GM18499 (cell line): ENCODE measurements at regions not wholly inside any gene's neighbourhood (a gene's known extent, or its start where the extent isn't known, plus 50 kb on each side); places are given as distances from the start of the nearest gene placed in this dataset.
"Not testable (repeated sequence)": the region's sequence is repeated elsewhere in the genome, so short reads cannot be mapped to it uniquely, and the experiment has no call there.

Experiments
- ATAC-seq: cut with Tn5 transposase; IDR thresholded peaks from one replicate; pipeline ENCODE4 v1.9.1; 2021; ENCODE audit warnings: moderate number of reproducible peaks; ENCODE audit not compliant: insufficient read depth, unreplicated experiment

DNA sequence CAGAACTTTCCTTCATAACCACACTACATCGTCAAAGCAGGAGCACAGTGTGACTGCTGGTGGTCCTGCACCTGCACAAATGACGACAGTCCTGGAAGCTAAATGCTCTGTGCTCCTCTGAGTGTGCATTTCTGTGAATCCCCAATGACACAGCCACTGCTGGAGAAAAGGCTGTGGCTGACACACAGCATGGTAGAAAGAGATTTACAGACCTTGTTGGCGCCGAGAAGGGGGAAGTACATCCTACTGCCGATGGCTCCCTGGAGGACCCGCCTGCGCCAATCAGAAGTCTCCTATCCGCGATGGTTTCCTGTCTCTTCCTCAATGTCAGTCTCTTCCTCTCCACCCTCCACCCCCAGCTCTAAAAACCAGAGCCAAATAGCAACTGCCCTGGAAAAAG, 115.4 kb upstream of the RAB4A start:
- no peak for ATAC-seq

DNA sequence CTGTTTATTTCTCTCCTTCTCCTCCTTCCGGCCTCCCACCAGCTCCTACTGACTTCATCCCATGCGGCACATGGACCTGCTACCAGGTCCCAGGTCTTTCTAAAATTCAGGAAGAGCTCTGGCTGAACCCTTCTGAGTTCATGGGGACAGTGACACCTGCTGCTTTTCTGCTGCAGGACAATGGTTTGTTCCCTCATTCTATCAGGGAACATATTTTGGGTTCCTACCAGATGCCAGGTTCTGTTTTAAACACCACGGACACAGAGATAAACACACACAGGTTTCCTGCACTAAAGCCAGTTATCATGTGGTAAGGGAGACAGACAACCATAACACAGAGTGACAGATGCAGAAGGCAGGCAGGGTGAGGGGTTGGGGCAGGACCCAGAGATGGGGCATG, 114.0 kb upstream of the RAB4A start:
- no peak for ATAC-seq

DNA sequence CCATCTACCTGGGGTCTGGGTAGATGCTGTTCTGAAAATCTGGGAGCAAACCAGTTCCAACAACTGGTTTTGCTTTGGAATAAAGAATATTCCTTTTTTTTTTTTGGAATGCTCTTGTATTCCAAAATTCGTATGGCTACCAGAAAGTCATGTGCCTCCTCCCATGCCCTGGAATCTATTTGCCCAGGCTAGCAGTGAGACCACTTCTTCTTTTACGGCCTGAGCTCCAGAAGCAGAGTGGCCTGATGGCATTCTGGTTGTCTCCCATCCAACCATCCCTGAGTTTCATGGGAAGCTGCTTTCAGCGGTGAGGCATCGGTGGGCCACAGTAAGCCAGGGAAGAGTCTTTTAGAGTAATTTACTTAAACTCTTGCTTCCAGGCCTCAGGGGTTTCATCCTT, 113.4 kb upstream of the RAB4A start:
- ATAC-seq = no peak

DNA sequence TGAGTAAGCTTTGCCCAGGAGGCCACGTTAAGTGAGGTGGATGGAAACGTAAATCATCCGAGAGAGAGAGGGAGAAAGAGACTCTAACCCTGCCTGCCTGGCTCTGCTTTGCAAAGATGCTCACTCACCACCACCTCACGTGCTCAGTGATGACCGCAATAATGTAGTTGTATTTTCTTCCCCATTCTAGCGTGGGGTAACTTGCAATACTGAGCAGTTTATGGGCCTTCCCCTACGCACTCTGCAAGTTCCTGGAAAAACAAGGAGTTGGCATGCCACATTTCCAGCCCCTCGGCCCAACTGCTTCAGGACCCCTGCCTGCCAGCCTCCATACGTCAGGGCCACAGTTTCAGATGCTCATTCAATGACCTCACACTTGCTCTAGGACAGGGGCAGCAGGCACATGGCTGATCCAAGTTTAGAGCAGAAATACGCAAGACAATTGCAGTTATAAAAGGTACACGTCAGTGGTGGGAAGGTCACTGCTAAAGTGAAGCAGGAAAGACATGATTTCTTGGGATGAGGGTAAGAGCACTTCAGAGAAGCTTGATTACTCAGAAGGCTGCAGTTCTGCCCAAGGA, 112.5 kb upstream of the RAB4A start:
- ATAC-seq = no peak

DNA sequence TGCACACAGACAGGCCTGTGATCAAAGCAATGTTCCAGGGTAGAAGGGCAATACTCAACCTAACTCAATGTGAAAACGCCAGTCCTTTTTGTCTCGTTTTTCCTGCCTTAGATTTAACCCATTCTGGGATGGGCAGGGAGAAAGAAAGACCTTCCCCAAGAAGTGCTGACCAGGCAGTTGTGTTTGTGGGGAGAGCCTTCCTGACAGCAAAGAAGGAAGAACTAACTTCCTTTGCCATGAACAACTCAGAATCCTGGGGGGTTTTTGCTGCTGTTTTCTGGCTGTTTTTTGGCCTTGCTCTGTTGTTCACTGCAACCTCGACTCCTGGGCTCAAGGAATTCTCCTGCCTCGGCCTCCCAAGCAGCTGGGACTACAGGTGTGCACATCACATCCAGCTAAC, 112.0 kb upstream of the RAB4A start:
- no peak for ATAC-seq

DNA sequence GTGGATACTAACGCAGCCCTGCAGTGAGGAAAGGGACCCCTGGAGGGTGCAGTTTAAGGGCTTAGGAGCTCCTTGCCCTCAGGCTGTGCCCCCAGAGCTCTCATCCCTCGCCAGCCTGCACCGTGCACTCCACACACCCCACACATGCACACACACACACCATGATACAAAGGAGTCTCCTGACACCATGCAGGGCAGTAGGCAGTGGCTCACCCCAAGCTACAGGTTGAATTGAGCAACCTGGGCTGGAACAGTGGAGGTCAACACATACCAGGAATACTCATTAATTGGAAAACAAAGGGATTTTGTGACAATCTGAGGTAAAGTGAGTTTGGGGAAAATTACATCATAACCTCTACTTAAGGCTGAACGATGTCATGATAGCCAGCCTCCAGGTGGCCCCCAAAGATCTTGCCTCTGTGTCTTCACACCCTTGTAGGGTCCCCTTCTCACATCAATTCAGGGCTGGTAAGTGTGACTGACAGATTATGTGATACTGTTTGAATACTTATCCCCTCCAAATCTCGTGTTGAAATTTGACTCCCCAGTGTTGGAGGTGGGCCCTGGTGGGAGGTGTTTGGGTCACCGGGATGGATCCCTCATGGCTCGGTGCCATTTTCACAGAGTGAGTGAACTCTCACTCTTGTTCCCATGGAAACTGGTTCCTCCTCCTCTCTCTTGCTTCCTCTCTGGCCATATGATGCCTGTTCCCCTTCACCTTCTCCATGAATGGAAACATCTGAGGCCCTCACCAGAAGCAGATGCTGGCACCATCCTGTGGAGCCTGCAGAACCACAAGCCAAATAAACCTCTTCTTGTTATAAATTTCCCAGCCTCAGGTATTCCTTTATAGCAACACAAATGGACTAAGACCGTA, 111.0 kb upstream of the RAB4A start:
- no peak for ATAC-seq

DNA sequence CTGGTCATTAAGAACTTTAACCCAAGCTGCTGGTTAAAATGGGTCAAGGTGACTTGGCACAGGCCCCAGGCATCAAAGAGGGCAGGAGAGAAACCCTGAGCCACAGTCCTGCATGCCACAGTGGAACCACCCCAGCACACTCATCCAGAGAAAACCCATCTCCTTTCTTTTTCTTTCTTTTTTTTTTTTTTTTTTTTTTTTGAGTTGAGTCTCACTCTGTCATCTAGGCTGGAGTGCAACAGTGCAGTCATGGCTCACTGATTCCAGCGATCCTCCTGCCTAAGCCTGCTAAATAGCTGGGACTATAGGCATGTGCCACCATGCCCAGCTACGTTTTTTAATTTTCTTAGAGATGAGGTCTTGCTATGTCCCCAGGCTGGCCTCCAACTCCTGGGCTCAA, 109.2 kb upstream of the RAB4A start:
- no peak for ATAC-seq

DNA sequence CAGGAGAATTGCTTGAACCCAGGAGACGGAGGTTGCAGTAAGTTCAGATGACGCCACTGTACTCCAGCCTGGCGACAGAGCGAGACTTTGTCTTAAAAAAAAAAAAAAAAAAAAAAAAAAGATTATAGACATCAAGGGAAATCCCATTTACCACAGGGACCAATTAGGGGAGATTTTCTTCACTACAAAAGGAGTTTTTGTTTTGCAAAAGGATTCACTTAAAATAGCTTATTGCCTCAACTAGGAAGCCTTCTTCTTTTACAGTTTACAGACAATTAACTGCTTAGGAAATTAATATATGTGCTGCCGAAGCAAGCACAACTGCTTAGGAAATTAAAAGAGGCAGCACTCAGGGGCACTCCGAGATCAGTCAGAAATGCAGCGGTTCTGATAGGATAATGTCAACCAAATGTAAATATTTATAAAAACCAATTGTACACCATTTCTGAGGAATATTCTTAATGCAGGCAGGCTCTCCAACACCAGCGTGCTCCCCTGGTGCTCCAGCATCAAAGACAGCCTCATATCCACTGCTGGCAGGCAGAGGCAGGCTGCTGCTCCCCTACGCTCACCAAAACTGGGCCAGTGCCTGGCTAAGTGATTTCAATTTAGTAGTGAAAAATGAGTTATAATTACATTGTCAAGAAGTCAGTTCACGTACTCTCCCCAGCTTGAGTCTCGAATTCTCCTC, 107.9 kb upstream of the RAB4A start:
- ATAC-seq = no peak

DNA sequence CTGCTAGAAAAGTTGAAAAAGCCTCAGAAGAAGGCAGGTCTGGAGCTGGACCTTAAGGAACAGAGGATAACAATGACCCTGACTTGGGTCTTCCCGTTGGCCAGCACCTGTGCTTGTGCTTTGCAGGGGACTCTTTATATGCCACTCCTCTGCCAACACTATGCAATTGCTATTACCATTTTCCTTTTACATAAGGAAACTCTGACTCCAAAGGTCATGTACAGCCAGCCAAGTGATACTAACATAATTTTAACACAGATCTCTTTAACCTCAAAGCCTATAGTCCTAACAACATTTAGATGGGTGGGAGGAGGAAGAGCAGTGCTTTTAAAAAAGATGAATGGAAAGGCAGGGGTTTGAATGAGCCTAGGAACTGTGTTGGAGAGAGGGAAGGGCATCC, 106.6 kb upstream of the RAB4A start:
- no peak for ATAC-seq

DNA sequence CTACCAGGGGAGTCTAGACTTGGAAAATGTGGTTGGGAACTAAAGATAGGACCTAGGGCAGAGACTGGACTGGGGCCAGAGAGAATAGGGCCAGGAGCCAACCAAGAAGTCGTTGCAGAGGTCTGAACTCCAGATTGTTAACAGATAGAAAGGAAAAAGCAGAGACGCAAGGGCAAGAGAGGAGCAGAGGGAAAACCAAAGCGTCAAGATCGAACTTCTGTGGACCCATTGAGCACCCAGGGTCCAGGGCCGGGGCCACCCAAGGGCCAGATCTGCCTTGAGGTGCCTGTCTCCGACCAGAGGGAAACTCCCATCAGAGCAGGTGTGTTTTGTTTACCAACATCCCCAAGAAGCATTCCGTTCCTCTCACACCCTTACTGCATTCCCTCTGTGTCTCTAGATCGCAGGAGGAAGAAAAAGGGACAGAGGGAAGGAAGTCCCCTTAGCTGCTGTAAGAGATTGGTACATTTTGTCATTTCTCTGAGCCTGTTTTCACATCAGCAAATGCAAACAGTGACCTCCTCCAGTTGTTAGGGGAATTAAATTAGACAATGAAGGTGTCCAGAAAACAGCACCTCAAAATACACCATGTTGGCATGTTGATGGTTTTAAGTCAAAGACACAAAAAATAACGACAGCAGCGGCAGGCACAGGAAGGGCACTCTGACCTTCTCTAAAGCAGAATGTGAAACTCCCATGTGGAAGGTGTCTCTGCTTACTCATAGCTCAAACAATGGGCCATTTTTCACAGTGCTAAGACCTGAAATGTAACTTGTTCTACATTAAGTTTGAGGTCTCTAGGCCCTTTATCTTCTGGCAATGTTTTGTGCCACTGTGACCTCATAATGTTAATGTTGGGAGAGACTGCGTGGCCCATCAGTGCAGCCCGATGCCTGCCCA, 105.8 kb upstream of the RAB4A start:
- no peak for ATAC-seq

DNA sequence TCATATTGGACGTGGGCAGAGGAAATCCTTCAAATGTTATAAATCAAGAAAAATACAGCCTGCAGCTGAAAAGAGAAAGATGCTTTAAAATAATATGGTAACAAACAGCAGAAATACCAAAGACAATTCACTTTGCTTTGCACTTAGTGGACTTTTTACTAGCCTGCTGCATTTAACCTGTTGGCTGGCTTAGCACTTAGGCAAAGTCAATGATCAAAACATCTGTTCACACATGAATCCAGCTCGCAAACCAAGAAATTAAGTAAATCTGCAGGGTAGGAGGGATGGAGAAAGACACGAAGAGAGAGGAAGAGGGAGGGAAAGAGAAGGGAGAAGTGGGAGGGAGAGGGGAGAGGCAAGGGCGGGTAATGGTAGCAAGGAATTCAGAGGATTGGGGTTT, 103.6 kb upstream of the RAB4A start:
- ATAC-seq = no peak

DNA sequence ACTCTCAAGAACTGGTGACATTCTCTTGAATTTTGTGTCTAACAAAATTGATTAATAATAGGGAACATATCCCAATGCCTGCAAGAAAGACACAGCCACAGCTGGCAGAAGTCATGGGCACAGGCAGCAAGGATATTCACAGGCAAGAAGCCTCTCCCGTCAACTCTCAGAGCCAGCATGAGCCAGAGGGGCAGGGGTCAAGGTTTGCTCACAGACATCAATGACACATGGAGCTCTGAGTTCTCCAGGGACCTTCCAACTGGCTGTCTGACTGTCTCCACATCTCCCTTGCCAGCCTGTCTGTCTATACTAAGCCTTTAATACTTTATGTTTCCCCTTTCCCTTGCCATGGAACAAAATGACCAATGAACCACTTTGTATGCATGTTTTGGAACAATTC, 101.5 kb upstream of the RAB4A start:
- ATAC-seq = no peak

DNA sequence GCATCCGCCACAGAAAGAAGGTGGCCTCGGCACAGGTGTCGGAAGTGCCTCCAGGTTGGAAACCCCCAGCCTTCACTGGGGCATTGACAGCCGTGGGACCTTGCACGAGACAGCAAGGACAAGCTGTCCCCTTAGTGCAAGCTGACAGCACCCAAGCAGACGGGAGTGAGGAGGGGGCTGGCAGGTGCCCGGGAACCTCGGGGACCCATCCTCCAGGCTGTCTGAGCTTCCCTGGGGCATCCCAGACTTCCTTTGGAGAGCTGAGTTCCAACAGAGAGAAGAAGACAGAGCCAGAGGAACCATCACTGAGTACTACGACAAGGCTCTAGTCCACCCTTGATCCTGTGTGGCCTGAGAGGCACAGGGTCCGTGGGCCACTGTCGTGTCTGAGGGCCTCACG, 100.6 kb upstream of the RAB4A start:
- ATAC-seq = no peak

DNA sequence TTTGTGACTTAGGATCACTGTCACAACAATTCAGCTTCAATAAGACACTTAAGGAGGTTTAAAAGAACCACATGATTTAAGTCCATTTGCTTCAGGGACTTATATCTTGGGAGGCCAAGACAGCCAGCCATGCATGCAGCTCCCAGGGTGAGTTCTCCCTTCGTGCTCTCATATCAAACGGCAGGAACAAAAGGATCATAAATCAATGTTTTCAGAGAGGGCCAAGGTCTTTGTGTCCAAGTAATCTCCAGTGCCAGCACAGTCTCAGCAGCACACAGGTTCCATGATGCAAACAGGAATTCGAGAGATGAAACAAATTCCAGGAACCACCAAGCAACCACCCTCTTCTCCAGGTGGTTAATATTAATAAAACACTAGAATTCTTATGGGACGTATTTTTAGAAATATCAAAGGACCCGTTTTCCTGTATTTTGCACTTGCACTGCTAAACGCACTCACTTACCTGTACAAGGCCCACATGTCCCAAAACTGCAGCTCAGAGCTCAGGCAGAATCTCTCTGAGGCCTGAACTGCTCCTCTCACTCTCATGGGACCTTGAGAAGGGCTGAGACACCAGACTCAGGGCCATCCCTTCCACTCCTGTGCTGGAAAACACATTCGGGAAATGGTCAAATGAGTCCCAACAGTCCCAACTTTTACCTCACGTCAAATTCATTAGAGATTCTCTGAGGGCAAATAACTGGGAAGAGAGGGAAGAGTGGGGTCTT, 100.0 kb upstream of the RAB4A start:
- no peak for ATAC-seq

DNA sequence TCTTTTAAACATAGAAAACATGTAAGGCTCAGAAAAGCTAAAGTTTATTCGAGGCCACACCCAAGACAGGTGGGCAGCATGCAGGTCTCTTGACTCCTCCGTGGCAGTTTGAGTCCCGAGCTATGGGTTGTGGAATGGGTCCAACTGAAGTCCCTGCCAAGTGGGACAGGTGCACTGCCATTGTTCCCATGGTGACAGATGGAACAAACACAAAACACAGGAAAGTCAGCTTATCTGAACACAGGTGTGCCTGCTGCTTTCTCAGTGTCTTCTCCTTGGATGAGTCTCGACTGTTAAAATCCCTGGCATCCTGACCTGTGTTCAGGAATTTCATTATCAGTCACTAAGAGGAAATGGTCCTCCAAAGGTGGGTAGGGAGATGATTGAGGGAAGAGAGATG, 99.0 kb upstream of the RAB4A start:
- no peak for ATAC-seq

DNA sequence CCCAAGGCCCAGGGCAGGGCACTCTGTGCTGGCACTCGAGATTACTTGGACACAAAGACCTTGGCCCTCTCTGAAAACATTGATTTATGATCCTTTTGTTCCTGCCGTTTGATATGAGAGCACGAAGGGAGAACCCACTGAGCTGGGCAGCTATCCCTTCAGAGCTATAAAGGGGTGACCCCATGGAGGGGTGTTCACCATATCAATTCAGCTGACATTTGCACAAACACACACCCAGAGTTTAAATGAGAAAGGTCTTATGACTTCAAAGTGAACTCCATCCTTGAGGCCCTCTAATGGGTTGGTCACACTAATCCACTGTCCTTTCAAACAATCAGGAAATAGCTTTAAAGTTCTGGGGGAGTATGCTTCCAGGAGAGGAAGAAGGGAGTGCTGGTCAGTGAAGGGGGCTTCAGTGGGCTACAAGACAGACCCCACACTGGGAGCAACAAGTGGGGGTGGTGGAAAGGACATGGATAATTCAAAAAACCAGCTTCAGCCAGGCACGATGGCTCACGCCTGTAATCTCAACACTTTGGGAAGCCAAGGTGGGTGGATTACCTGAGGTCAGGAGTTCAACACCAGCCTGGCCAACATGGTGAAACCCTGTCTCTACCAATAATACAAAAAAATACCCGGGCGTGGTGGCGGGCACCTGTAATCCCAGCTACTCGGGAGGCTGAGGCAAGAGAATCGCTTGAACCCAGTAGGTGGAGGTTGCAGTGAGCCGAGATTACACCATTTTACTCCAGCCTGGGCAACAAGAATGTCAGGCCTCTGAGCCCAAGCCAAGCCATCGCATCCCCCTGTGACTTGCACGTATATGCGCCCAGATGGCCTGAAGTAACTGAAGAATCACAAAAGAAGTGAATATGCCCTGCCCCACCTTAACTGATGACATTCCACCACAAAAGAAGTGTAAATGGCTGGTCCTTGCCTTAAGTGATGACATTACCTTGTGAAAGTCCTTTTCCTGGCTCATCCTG, 97.1 kb upstream of the RAB4A start:
- not testable (repeated sequence) for ATAC-seq

DNA sequence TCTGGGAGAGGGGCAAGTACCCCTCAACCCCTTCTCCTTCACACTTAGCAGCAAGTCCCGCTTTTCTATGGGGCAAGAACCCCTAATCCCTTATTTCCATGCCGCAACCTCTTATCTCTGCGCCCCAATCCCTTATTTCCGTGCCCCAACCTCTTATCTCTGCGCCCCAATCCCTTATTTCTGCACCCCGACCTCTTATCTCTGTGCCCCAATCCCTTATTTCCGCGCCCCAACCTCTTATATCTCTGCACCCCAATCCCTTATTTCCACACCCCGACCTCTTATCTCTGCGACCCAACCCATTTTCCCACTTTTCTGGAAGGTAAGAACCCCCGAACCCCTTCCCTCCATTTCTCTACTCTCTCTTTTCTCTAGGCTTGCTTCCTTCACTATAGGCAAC, 95.6 kb upstream of the RAB4A start:
- ATAC-seq = not testable (repeated sequence)

DNA sequence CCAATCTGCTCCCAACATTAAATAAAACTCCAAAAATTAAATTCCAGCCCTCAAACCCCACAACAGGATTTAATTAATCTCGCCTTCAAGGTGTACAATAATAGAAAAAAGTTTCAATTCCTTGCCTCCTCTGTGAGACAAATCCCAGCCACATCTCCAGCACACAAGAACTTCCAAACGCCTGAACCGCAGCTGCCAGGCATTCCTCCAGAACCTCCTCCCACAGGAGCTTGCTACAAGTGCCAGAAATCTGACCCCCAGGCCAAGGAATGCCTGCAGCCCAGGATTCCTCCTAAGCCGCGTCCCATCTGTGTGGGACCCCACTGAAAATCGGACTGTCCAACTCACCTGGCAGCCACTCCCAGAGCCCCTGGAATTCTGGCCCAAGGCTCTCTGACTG, 94.5 kb upstream of the RAB4A start:
- ATAC-seq = not testable (repeated sequence)

DNA sequence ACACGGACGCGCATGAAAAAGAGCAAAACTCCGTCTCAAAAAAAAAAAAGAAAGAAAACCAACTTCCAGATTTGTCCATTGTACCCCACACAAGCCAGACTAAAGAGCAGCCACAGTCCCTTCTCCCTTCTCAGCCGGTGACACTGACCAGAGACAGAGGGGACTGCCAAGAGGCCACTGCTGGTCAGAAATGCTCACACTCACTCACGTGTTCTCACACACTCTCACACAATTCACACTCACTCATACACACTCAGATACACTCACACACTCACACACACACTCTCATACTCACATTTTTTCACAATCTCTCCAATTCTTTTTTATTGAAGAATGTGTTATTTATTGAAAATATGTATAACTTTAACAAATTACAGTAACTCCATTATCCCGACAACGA, 90.8 kb upstream of the RAB4A start:
- no peak for ATAC-seq
